ENCODE measurements at regions not wholly inside any gene's neighbourhood (a gene's known extent, or its start where the extent isn't known, plus 50 kb on each side); places are given as distances from the start of the nearest gene placed in this dataset.

- Histone ChIP-seq H3K9me3 (ENCODE audit: control insufficient read depth, low read depth, low read length) (no peaks in the 10 kb centered on the region), H3K4ac (ENCODE audit: low read depth, low read length) (no peak overlapping the region), H3K23ac (ENCODE audit: insufficient read length, low read depth, low read length) (no peak overlapping the region), H2BK15ac (ENCODE audit: low read depth, low read length) (no peak overlapping the region), H2BK120ac (ENCODE audit: low read depth, low read length, poor library complexity, severe bottlenecking) (no peak overlapping the region), H4K5ac (ENCODE audit: insufficient read length, low read depth, low read length) (no peak overlapping the region), H2AK5ac (ENCODE audit: insufficient read length, low read length) (no peak overlapping the region), H3K9ac (ENCODE audit: extremely low read depth, insufficient read length, low read length) (no peak overlapping the region), H3K79me1 (ENCODE audit: insufficient read depth, low read depth, low read length, poor library complexity, severe bottlenecking) (no peaks in the 10 kb centered on the region), H4K8ac (replicated peaks; ENCODE audit: insufficient read length, low read depth, low read length) (no peak overlapping the region), H4K20me1 (ENCODE audit: control insufficient read depth, insufficient read depth, insufficient read length) (no peaks in the 10 kb centered on the region), H2AFZ (ENCODE audit: low read length) (no peak overlapping the region), H3K79me2 (ENCODE audit: insufficient read depth, low read length) (no peaks in the 10 kb centered on the region), H3K4me1 (ENCODE audit: insufficient read depth, low read length) (peaks cover 2% of the 10 kb centered on the region; the same call in 1 of the 2 replicates), H3K23me2 (ENCODE audit: insufficient read length, low read depth, low read length, poor library complexity, severe bottlenecking) (no peaks in the 10 kb centered on the region), H3K27me3 (ENCODE audit: insufficient read depth, low read length) (no peaks in the 10 kb centered on the region), H2BK5ac (ENCODE audit: insufficient read length, low read length) (no peak overlapping the region), H3K14ac (ENCODE audit: insufficient read depth, low read length) (no peak overlapping the region), H3K27ac (ENCODE audit: insufficient read length, low read depth, low read length) (no peak overlapping the region), H3K56ac (ENCODE audit: insufficient read length, low read depth, low read length) (no peak overlapping the region), H4K91ac (ENCODE audit: insufficient read length, low read depth, low read length) (no peak overlapping the region), H2BK20ac (ENCODE audit: low read depth, low read length, poor library complexity, severe bottlenecking) (no peak overlapping the region), H2BK12ac (ENCODE audit: insufficient read length, low read depth, low read length) (no peak overlapping the region), H3K4me2 (ENCODE audit: insufficient read depth, insufficient read length, low read length) (no peak overlapping the region), H3T11ph (ENCODE audit: low read length) (no peak overlapping the region), H3K18ac (ENCODE audit: insufficient read length, low read depth, low read length) (no peak overlapping the region)
- no peaks in the 10 kb centered on the region for H3K36me3 Mint-ChIP-seq (ENCODE audit: insufficient read depth in 1 of 3, low read depth in 3 of 3)
- no peak for DNase-seq
- no peak overlapping the region; a peak in 2 of 7 replicates for H3K27ac Mint-ChIP-seq
- no peak overlapping the region for H3K4me3 Mint-ChIP-seq
- no CpG with 5 or more reads among the region's 10 CpGs for WGBS (ENCODE audit: extremely low coverage, insufficient read length, low lambda C conversion rate)
- no peaks in the 10 kb centered on the region for H3K27me3 Mint-ChIP-seq (ENCODE audit: low read depth)
- peaks cover 22 to 36% of the 10 kb centered on the region in 2 experiments for H3K4me1 Mint-ChIP-seq
- no peaks in the 10 kb centered on the region for H3K9me3 Mint-ChIP-seq
- peak; percentile 55 for TF ChIP-seq CTCF (conservative IDR thresholded peaks at IDR 0.05)
Measured at GRCh38 chr6:14316651-14317386, 199.2 kb downstream of the CD83 start.
